Activated CD4-positive, alpha-beta T cell treated with anti-CD3 and anti-CD28 coated beads, Interleukin-2, Interleukin-6, amounts not matched to agents 100 ng/mL and 50 ng/mL, durations not matched to agents 16 hours and 8 hours (primary cell): ENCODE measurements at regions not wholly inside any gene's neighbourhood (a gene's known extent, or its start where the extent isn't known, plus 50 kb on each side); places are given as distances from the start of the nearest gene placed in this dataset.
A peak's percentile ranks its signal among the peaks of the same experiment; 100 is the strongest.

Source experiments
- DNase-seq: peaks from one replicate; pipeline ENCODE4 v3.0.0-alpha.2; 2020

GRCh38 chr5:1666812-1667588, 132.6 kb downstream of the MRPL36 start:
- peak; percentile 60 for DNase-seq

GRCh38 chr5:1666221-1666620, 133.4 kb downstream of the MRPL36 start:
- no peak for DNase-seq

GRCh38 chr5:1665803-1666202, 133.8 kb downstream of the MRPL36 start:
- DNase-seq = no peak

GRCh38 chr5:1665231-1665630, 134.4 kb downstream of the MRPL36 start:
- no peak for DNase-seq

GRCh38 chr5:1663186-1663585, 136.5 kb downstream of the MRPL36 start:
- DNase-seq = no peak

GRCh38 chr5:1662559-1663085, 137.0 kb downstream of the MRPL36 start:
- no peak for DNase-seq

- DNase-seq = no peak
These were observed 137.6 kb downstream of the MRPL36 start for GRCh38 chr5:1661831-1662558.

GRCh38 chr5:1661311-1661710, 137.6 kb upstream of the LPCAT1 start:
- DNase-seq = no peak

GRCh38 chr5:1660511-1660910, 136.8 kb upstream of the LPCAT1 start:
- no peak for DNase-seq

- no peak for DNase-seq
These were observed 136.2 kb upstream of the LPCAT1 start for GRCh38 chr5:1660001-1660400.

- no peak for DNase-seq
These were observed 135.6 kb upstream of the LPCAT1 start for GRCh38 chr5:1659100-1659981.

- DNase-seq = no peak
These were observed 134.9 kb upstream of the LPCAT1 start for GRCh38 chr5:1658665-1659064.

GRCh38 chr5:1657161-1657741, 133.5 kb upstream of the LPCAT1 start:
- no peak for DNase-seq

GRCh38 chr5:1656271-1656975, 132.7 kb upstream of the LPCAT1 start:
- DNase-seq = no peak

- no peak for DNase-seq
These were observed 131.9 kb upstream of the LPCAT1 start for GRCh38 chr5:1655496-1656270.

- DNase-seq = no peak
These were observed 131.2 kb upstream of the LPCAT1 start for GRCh38 chr5:1654786-1655495.

- DNase-seq = peak; percentile 51
These were observed 130.2 kb upstream of the LPCAT1 start for GRCh38 chr5:1653698-1654651.

- no peak for DNase-seq
These were observed 129.3 kb upstream of the LPCAT1 start for GRCh38 chr5:1652873-1653697.
